GM18520 (cell line): ENCODE measurements at regions not wholly inside any gene's neighbourhood (a gene's known extent, or its start where the extent isn't known, plus 50 kb on each side); places are given as distances from the start of the nearest gene placed in this dataset.

ENCODE experiments used
- ATAC-seq: cut with Tn5 transposase; IDR thresholded peaks from one replicate; pipeline ENCODE4 v1.9.1; 2021; ENCODE audit not compliant: unreplicated experiment

- ATAC-seq, result no peak
These were observed 864.2 kb upstream of the MGAT4C start for GRCh38 chr12:87120440-87120839.

GRCh38 chr12:87119713-87120112, 863.5 kb upstream of the MGAT4C start:
- no peak for ATAC-seq

GRCh38 chr12:87117526-87117925, 861.3 kb upstream of the MGAT4C start:
- no peak for ATAC-seq

GRCh38 chr12:87116780-87117179, 860.6 kb upstream of the MGAT4C start:
- ATAC-seq, result no peak

GRCh38 chr12:87112571-87113345, 856.6 kb upstream of the MGAT4C start:
- no peak for ATAC-seq

GRCh38 chr12:87107766-87108165, 851.6 kb upstream of the MGAT4C start:
- ATAC-seq, result no peak

GRCh38 chr12:87107270-87107669, 851.1 kb upstream of the MGAT4C start:
- no peak for ATAC-seq

GRCh38 chr12:87096082-87096585, 839.9 kb upstream of the MGAT4C start:
- ATAC-seq, result no peak

GRCh38 chr12:87094356-87094755, 838.2 kb upstream of the MGAT4C start:
- ATAC-seq, result no peak

GRCh38 chr12:87092421-87092820, 836.2 kb upstream of the MGAT4C start:
- no peak for ATAC-seq

- no peak for ATAC-seq
These were observed 830.1 kb upstream of the MGAT4C start for GRCh38 chr12:87086118-87086891.

GRCh38 chr12:87085286-87085685, 829.1 kb upstream of the MGAT4C start:
- no peak for ATAC-seq

- ATAC-seq, result no peak
These were observed 826.6 kb upstream of the MGAT4C start for GRCh38 chr12:87082756-87083155.

- ATAC-seq, result no peak
These were observed 818.6 kb upstream of the MGAT4C start for GRCh38 chr12:87074781-87075180.

- ATAC-seq, result no peak
These were observed 810.1 kb upstream of the MGAT4C start for GRCh38 chr12:87066326-87066725.

GRCh38 chr12:87059231-87059630, 803.0 kb upstream of the MGAT4C start:
- ATAC-seq, result no peak

GRCh38 chr12:87054226-87054625, 798.0 kb upstream of the MGAT4C start:
- ATAC-seq, result no peak

- no peak for ATAC-seq
These were observed 795.4 kb upstream of the MGAT4C start for GRCh38 chr12:87051621-87052020.

- ATAC-seq, result no peak
These were observed 791.5 kb upstream of the MGAT4C start for GRCh38 chr12:87047691-87048090.

GRCh38 chr12:87039536-87039935, 783.3 kb upstream of the MGAT4C start:
- no peak for ATAC-seq

GRCh38 chr12:87038098-87038497, 781.9 kb upstream of the MGAT4C start:
- ATAC-seq, result no peak

GRCh38 chr12:87025976-87026375, 769.8 kb upstream of the MGAT4C start:
- ATAC-seq, result no peak
